GM12865 (cell line): ENCODE measurements at regions not wholly inside any gene's neighbourhood (a gene's known extent, or its start where the extent isn't known, plus 50 kb on each side); places are given as distances from the start of the nearest gene placed in this dataset.

ENCODE experiments used
- DNase-seq: peaks from one replicate; pipeline ENCODE4 v3.0.0; 2010; ENCODE audit warnings: low read depth
- H3K4me3 ChIP-seq: 2 replicates; pipeline ENCODE4 v1.5.1; 2011; ENCODE audit warnings: mild to moderate bottlenecking, low read depth, low read length, control low read depth
- TF ChIP-seq, protein P1 (sequence below): IDR thresholded peaks from 2 replicates; pipeline ENCODE4 v1.5.1; 2011; ENCODE audit warnings: low read length, control low read depth, low read depth, inconsistent platforms; ENCODE audit not compliant: insufficient read depth; ENCODE audit errors: missing control alignments

DNA sequence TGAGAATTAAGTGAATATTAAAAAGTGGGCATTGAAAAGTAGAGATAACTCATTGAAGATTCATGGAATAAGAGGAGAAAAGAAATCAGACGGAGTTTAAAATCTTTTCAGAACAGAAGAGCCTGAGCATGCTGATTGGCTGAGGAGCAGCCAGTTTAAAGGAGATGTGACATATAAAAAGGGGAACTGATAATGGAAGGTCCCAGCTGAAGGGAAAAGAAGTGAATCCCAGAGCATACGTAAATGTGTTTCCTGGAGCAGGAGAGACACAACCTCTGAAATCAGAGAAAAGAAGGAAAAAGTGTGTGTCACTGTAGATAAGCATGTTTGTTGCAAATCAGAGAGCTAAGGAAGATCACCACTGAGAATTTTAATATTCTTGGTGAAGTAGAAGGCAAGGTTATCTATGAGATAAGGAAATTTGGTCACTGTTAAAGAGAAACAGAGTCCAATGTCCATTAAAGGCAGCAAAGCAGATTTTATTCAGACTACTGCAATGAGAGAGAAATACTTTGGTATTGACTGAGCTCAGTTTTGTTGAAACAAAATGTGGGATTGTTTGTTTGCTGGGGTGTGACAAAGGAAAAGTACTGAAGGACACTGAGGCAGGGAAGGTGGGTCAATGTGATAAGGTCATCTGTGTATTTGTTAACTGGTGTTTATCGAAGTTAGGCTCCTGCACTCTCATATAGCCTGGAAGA is 84.6 kb upstream of the WDR72 start:
- H3K4me3 ChIP-seq, result no peak overlapping the region
- TF ChIP-seq, protein P1, sequence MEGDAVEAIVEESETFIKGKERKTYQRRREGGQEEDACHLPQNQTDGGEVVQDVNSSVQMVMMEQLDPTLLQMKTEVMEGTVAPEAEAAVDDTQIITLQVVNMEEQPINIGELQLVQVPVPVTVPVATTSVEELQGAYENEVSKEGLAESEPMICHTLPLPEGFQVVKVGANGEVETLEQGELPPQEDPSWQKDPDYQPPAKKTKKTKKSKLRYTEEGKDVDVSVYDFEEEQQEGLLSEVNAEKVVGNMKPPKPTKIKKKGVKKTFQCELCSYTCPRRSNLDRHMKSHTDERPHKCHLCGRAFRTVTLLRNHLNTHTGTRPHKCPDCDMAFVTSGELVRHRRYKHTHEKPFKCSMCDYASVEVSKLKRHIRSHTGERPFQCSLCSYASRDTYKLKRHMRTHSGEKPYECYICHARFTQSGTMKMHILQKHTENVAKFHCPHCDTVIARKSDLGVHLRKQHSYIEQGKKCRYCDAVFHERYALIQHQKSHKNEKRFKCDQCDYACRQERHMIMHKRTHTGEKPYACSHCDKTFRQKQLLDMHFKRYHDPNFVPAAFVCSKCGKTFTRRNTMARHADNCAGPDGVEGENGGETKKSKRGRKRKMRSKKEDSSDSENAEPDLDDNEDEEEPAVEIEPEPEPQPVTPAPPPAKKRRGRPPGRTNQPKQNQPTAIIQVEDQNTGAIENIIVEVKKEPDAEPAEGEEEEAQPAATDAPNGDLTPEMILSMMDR, result no peak
- DNase-seq, result no peak

DNA sequence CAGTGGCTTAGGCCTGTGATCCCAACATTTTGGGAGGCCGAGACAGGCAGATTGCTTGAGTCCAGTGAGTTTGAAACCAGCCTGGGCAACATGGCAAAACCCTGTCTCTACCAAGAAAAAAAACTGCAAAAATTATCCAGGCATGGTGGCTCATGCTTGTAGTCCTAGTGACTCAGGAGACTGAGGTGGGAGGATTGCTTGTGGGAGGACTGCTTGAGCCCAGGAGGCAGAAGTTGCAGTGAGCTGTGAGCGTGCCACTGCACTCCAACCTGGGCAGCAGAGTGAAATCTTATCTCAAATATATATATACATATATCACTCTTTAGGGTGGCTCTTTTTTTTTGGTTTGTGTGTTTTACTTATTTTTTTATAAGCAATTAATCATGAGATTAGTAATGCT is 83.7 kb upstream of the WDR72 start:
- no peak for DNase-seq
- TF ChIP-seq, protein P1, result no peak
- no peak overlapping the region for H3K4me3 ChIP-seq

DNA sequence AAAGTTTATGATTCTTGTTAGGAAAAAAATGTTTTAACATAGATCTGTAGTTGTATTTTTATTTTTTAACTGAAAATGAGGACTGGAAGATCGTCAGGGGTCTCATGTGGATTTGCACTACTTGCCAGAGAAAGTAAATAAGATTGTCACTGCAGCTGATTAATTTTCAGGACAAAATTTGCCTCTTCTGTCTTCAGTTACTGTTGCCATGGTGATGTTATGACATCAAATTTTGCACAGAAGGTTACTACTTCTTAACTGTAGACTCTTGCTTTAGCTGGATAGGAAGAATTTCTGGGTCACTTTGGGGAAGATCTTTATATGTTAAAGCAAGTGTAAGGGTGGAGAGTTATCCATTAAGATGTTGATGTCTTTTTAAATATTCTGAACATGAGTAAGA is 82.2 kb upstream of the WDR72 start:
- no peak overlapping the region for H3K4me3 ChIP-seq
- no peak for DNase-seq
- TF ChIP-seq, protein P1, result no peak

DNA sequence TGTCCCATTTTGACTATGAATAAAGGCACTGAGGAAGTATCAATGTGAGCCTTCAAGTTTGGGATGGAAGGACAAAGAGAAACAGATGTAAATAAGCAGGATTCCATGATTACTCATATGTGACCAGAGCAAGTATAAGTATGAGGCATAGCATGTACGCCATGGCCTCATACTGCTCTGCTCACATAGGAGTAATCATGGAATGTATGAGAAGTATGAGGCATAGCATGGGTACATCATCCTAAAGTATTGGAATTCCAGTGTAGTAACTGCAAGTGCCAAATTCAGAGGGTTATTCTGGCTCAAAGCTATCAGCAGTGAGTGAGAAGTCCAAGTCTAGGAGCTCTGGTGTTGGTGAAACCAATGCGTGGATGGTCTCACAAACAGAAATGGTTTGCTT is 81.2 kb upstream of the WDR72 start:
- DNase-seq, result no peak
- no peak overlapping the region for H3K4me3 ChIP-seq
- TF ChIP-seq, protein P1, result no peak

DNA sequence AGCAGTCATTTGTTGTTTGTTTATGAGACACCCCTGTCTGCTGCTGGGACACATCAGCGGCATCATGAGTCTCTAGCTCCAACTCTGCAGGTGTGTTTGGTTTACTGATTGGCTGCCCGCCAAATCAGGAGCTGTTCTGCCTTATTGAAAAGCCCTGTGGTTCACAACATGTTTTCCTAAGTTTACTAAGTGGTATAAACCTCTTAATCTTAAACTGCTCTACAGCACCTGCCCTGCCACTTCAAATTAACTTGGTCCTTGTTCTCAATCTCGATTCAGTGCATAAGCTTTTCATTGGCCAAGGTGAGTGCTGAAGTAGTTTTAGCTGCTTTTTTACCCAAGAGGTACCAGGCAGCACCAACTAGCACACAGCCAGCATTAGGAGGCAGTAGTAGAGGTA is 77.8 kb upstream of the WDR72 start:
- DNase-seq, result peak; percentile 2
- H3K4me3 ChIP-seq, result no peak overlapping the region
- TF ChIP-seq, protein P1, result no peak

DNA sequence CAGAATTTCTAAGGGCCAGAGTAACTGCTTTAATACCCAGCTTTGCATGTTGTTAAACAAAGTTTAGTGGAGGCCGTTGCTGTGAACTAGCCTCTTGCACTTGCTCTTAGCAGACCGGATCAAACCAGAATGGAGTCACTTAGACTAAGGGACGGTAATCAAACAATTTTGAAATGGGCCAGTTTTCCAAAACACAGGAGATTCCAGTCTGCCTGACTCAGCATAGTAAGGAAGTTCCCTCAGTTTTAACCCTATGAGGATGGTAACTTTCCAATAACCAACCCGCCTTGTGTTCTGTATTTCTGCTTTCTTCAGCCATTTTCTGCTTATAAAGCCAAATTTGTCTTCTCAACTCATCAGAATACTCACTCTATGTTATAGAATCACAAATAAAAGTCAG is 77.2 kb upstream of the WDR72 start:
- no peak overlapping the region for H3K4me3 ChIP-seq
- DNase-seq, result no peak
- TF ChIP-seq, protein P1, result no peak

DNA sequence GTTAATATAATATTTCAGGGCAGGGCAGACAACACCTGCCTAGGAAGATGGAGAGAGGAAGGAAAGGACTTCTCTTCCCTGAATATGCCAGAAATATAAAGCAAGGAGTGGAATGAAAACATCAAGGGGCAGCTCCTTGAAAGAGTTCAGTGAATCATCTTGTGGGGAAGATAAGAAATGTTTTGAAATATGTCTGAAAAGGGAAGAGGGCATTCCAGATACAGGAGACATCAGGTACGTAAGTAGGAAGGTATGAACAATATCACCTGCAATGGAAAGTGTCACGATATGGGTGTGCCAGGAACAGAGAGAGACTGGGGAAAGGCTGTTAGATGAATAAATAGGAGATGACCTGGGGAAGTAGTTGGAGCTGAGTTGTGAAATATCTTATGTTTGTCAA is 75.8 kb upstream of the WDR72 start:
- H3K4me3 ChIP-seq, result no peak overlapping the region
- TF ChIP-seq, protein P1, result no peak

More for the DNA sequence above, 75.8 kb upstream of the WDR72 start:
- no peak for DNase-seq
